B cell (primary cell): ENCODE measurements at regions not wholly inside any gene's neighbourhood (a gene's known extent, or its start where the extent isn't known, plus 50 kb on each side); places are given as distances from the start of the nearest gene placed in this dataset.

Experiments
- EZH2 ChIP-seq: IDR thresholded peaks from 2 replicates; pipeline ENCODE4 v1.6.1; 2012; ENCODE audit warnings: borderline replicate concordance, low read depth, mild to moderate bottlenecking, moderate library complexity, low read length; ENCODE audit not compliant: insufficient read depth, poor library complexity, severe bottlenecking
- TF ChIP-seq, protein P1 (sequence below): fragments of 200-600 bp; IDR thresholded peaks from one replicate; pipeline ENCODE4 v1.8.0; 2022; ENCODE audit warnings: antibody characterized with exemption, mild to moderate bottlenecking

DNA sequence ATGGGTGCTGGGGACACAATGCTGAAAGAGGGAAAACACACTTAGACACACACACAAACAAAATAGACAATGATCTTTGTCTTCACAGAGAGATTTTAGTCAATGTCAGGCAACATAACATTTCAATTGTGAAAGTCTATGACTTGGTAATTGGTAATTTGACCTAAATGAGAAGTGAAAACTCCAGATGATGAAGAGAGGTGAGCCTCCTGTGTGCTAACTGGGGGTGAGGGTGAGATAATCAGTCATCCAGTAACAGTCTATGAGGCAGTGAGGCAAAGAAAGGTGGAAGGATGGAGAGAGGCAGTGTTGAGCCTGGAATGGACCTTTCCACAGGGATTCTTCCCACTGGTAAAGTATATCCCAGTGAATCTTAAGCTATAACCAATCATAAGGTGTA lies 744.2 kb downstream of the MAFB start:
- TF ChIP-seq, protein P1, sequence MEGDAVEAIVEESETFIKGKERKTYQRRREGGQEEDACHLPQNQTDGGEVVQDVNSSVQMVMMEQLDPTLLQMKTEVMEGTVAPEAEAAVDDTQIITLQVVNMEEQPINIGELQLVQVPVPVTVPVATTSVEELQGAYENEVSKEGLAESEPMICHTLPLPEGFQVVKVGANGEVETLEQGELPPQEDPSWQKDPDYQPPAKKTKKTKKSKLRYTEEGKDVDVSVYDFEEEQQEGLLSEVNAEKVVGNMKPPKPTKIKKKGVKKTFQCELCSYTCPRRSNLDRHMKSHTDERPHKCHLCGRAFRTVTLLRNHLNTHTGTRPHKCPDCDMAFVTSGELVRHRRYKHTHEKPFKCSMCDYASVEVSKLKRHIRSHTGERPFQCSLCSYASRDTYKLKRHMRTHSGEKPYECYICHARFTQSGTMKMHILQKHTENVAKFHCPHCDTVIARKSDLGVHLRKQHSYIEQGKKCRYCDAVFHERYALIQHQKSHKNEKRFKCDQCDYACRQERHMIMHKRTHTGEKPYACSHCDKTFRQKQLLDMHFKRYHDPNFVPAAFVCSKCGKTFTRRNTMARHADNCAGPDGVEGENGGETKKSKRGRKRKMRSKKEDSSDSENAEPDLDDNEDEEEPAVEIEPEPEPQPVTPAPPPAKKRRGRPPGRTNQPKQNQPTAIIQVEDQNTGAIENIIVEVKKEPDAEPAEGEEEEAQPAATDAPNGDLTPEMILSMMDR, result no peak
- TF ChIP-seq EZH2, result no peak
